SK-MEL-5 (cell line): ENCODE measurements at regions not wholly inside any gene's neighbourhood (a gene's known extent, or its start where the extent isn't known, plus 50 kb on each side); places are given as distances from the start of the nearest gene placed in this dataset.
A peak's percentile ranks its signal among the peaks of the same experiment; 100 is the strongest.

Source experiments
- DNase-seq: peaks from one replicate; pipeline ENCODE4 v3.0.0-alpha.2; 2016; ENCODE audit warnings: low read depth, low spot score
- in situ Hi-C: cut with HindIII; loops from 2 replicates; pipeline ENCODE4 v1.10.0; 2016; ENCODE audit warnings: low sequenced_read_pairs, high pct_unique_total_duplicates, low pct_unique_long_range_greater_than_20kb

GRCh38 chr20:51238675-51239305, 215.9 kb upstream of the KCNG1 start:
- DNase-seq: no peak
- in situ Hi-C loops: no loop called here

GRCh38 chr20:51237791-51238190, 214.9 kb upstream of the KCNG1 start:
- DNase-seq: no peak
- in situ Hi-C loops: no loop called here

- no peak for DNase-seq
- in situ Hi-C loops: no loop called here
Observed at GRCh38 chr20:51237278-51237677, 214.4 kb upstream of the KCNG1 start.

- in situ Hi-C loops: no loop called here
- no peak for DNase-seq
Observed at GRCh38 chr20:51236421-51236820, 213.5 kb upstream of the KCNG1 start.

GRCh38 chr20:51233345-51233744, 210.4 kb upstream of the KCNG1 start:
- no peak for DNase-seq
- in situ Hi-C loops: no loop called here

GRCh38 chr20:51230727-51231126, 207.8 kb upstream of the KCNG1 start:
- no peak for DNase-seq
- in situ Hi-C loops: no loop called here

- DNase-seq: no peak
- in situ Hi-C loops: no loop called here
Observed at GRCh38 chr20:51228763-51229162, 205.9 kb upstream of the KCNG1 start.

GRCh38 chr20:51227744-51228143, 204.8 kb upstream of the KCNG1 start:
- in situ Hi-C loops: no loop called here
- no peak for DNase-seq

- DNase-seq: no peak
- in situ Hi-C loops: no loop called here
Observed at GRCh38 chr20:51223183-51223720, 200.3 kb upstream of the KCNG1 start.

- DNase-seq: no peak
Observed at GRCh38 chr20:51221791-51222408, 199.0 kb upstream of the KCNG1 start.

GRCh38 chr20:51221103-51221502, 198.2 kb upstream of the KCNG1 start:
- in situ Hi-C loops: no loop called here
- no peak for DNase-seq

More at GRCh38 chr20:51221791-51222408, 199.0 kb upstream of the KCNG1 start:
- in situ Hi-C loops: no loop called here

- DNase-seq: peak; percentile 43
- in situ Hi-C loops: no loop called here
Observed at GRCh38 chr20:51220293-51220706, 197.4 kb upstream of the KCNG1 start.

GRCh38 chr20:51219544-51219943, 196.6 kb upstream of the KCNG1 start:
- no peak for DNase-seq
- in situ Hi-C loops: no loop called here

- in situ Hi-C loops: no loop called here
- DNase-seq: no peak
Observed at GRCh38 chr20:51218603-51219002, 195.7 kb upstream of the KCNG1 start.

GRCh38 chr20:51217347-51218045, 194.6 kb upstream of the KCNG1 start:
- in situ Hi-C loops: no loop called here

GRCh38 chr20:51216850-51217249, 193.9 kb upstream of the KCNG1 start:
- in situ Hi-C loops: no loop called here

More at GRCh38 chr20:51217347-51218045, 194.6 kb upstream of the KCNG1 start:
- DNase-seq: no peak

GRCh38 chr20:51212816-51213215, 189.9 kb upstream of the KCNG1 start:
- DNase-seq: no peak
- in situ Hi-C loops: no loop called here

More at GRCh38 chr20:51216850-51217249, 193.9 kb upstream of the KCNG1 start:
- DNase-seq: no peak

- in situ Hi-C loops: no loop called here
- DNase-seq: no peak
Observed at GRCh38 chr20:51211191-51211590, 188.3 kb upstream of the KCNG1 start.

GRCh38 chr20:51210084-51210483, 187.2 kb upstream of the KCNG1 start:
- no peak for DNase-seq
- in situ Hi-C loops: no loop called here
